Middle frontal gyrus (tissue), 1 donor: ENCODE measurements at regions not wholly inside any gene's neighbourhood (a gene's known extent, or its start where the extent isn't known, plus 50 kb on each side); places are given as distances from the start of the nearest gene placed in this dataset.
A peak's percentile ranks its signal among the peaks of the same experiment; 100 is the strongest.

Experiments used
- DNase-seq: peaks from one replicate; pipeline ENCODE4 v3.0.0-alpha.2; 2015; ENCODE audit warnings: low spot score; ENCODE audit errors: extremely low spot score

DNA sequence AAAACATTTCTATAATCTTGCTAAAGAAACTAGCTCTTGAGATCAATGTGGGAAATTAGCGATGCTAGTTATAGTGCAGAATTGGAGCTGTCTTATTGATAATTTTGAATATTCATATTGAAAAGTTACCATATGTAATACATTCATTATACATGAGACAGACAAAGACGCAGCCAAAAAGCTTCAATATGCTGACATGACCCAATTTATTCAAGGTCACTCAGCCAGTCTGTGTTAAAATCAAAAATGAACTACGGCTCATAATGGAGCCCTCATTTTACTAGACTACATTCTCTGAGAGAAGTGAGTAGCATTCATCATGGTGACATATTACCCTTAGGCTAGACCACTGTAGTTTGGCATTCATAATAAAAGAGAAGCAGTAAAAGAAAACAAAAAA lies 107.3 kb upstream of the GABRG2 start:
- no peak for DNase-seq

DNA sequence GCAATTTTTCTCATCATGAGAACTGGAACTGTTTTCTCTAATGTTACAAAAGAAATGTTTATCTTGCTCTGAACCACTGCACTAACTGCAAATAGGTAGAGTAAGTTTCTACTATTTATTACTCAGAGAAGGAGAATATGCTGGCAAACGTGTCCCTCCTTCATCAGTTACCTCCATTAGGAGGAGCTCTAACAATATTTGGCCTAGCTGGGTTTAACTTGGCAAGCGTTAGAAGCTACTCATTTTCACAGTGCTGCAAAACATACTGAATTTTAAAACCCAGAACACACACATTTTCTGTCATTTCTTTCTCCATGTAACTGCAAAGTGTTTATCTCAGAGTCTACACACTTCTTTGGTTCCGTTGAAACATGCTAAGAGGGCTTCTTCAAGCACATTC lies 101.0 kb upstream of the GABRG2 start:
- DNase-seq: peak; percentile 16

DNA sequence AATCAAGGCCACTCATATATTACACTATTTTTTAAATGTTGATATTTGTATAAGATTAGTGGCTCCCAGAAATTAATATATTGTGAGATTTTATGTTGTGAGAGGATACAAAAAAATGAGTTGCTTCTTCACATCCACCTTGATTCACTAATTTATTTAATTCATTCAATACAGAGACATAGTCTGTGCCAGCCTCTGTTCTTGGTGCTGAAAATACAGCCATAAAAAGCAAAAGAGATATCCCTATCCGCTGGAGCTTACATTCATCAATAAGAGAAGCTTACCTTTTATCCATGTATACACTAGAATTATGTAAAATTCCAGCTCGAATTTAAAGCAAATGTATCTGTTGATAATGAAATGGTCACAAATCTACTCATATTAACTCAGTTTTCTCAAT lies 92.2 kb upstream of the GABRG2 start:
- DNase-seq: no peak

DNA sequence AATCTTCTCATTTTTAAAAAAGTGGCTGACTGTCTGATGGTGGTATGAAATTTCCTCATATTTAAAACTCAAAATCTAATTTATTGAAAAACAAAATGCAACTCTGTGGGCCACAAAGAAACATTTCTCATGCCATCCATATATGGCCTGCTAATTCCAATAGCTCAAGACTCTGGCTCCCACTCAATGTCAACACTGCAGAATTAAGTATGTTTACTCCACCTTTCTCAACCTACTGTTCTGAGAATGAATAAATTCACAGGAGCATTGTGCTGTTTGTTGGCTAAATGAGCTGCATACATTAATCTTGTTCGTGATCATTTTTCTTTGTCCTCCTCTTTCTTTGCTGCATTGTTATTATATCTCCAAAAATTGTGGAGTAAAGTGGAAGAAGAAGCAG lies 79.5 kb upstream of the GABRG2 start:
- DNase-seq: no peak
